GM18519 (cell line): ENCODE measurements at regions not wholly inside any gene's neighbourhood (a gene's known extent, or its start where the extent isn't known, plus 50 kb on each side); places are given as distances from the start of the nearest gene placed in this dataset.
"Not testable (repeated sequence)": the region's sequence is repeated elsewhere in the genome, so short reads cannot be mapped to it uniquely, and the experiment has no call there.

Experiments
- ATAC-seq: cut with Tn5 transposase; IDR thresholded peaks from one replicate; pipeline ENCODE4 v1.9.1; 2021; ENCODE audit warnings: mild to moderate bottlenecking, moderate library complexity; ENCODE audit not compliant: unreplicated experiment, low FRiP score

DNA sequence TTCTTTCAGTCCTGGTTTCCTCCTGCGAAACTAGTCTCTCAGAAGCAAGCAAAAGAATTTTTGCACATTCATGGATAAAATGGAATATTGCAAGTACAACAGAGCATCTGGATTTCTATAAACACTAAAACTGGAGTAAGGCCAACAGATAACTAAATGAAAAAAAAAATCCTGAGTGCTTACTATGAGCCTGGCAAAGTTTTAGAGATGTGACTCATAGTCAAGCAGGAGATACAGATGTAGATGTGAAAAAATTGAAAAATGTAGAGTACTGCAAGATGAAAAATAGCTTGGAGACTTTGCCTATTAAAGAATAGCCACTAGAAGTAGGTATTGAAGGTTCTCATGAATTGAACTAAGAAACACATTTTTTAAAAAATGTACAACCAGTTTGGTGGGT is 397.4 kb downstream of the OTOL1 start:
- ATAC-seq, result no peak

DNA sequence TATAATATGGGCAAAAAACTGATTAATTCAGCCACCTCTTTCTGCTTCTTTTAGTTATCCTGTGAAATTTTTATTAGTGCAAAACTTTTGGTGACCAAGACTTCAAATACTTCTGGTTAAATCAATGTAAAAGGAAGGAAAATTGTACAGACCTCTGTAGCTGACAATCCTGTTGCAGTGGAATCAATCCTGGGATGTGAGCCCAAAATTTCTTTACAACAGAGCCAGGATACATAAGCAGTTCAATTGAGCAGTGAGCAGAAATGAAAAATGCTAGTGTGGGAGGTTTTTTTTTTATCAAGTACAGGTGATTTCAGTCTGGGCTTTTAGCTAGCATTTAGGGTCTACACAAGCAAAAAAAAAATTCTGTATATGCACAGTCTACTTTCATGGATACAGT is 398.0 kb downstream of the OTOL1 start:
- ATAC-seq, result no peak

DNA sequence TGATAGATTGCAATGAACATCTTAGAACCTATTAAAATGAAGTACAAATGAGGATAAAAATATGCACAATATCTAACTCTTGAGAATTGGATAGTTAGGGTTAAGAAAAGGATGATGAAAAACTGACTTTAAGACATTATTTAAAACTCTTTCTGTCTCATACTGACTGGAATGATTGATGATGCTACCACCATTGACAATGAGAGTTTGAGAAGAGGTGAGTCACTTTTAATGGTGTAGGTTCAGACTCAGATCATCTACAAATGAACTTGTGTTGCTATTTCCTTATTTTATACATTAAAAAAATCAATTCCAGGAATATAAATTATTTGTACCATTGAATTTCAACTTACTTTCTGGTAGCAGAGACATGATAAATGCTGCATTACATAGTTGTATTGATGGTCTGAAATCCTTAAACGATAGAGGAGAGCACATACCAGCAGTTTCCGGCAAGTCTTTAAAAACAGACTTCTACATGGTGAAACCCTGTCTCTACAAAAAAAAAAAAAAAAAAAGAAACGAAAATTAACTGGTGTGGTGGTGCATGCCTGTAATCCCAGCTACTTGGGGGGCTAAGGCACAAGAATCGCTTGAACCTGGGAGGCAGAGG is 409.0 kb downstream of the OTOL1 start:
- ATAC-seq, result no peak

DNA sequence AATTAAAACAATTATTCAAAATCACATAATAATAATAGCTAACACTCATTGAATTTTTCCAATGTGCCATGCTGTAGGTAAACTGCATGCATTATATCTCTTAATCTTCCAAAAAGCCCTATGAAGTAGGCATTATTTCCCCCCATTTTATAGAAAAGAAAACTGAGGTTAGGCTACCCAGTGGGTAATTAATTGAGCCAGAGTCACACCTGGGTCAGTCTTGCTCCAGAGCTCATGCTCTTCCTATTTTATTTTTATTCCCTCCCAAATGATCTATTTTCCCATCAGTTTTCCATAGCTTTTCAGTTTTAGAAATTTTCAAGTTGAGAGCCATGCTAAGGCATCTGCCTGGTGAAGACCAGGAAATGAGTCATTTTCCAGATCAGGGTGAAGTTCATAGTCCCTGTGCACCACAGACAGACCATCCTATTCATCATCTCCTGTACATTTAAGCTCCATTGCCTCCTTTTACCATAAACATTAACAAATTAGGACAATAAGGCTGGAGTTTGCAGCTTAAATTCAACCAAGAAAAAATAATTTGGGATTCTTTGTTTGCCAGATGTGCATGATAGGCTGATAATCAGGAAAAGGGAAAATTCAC is 417.3 kb downstream of the OTOL1 start:
- no peak for ATAC-seq

DNA sequence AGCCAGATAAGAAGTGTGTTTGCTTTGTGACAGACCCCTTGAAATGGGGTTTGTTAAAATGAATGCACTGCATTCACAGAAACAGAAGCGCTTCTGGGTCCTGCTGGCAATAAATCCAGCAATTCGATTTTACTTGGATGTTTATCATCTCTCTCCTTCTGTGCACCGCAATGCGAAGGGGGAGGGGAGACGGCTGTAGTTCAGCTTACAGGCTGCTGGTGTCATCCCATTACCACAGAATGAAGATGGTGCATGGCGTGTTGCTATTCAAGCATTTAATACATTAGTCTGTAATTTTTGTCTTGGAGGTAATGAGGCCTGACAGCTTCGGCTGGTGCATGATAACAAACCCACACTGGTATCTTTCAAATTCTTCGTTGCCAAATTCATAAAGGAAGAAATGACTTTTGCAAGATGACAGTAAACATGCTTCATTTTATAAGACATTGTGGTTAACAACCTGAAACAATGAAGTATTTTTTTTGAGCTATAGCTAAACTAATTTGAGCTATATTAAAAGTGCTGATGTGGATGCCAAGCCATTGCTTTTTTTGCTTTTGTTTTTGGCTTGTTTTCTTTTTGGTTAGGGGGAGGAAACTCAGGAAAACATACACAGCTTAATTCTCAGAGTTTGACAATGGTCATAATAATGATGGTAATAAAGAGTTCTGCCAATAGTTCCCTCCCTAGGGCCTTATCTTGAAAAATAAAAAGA is 418.3 kb downstream of the OTOL1 start:
- no peak for ATAC-seq

DNA sequence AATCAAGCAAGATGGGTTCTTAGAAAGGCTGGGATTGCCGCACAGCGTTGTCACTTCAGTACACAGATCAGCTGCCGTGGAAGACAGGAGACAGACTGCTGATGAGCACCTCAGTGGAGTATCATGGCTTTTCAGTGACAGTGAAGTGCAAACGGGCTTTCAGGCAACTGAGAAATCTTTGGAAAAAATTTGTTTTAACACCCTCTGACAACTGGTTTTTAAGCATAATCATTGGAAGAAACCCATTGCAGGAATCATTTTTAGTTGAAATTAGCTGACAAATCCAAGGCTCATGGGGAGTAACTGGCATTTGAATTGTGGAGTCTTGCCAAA is 418.8 kb downstream of the OTOL1 start:
- ATAC-seq, result no peak

DNA sequence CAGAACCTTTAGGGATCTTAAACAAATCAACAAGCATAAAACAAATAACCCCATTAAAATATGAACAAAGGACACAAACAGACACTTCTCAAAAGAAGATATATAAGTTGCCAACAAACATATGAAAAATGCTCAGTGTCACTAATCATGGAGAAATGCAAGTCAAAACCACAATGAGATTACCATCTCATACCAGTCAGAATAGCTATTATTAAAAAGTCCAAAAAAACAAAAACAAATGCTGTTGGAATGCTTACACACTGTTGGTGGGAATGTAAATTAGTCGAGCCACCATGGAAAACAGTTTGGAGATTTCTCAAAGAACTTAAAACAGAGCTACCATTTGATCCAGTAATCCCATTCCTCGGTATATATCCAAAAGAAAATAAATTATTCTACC is 423.6 kb downstream of the OTOL1 start:
- no peak for ATAC-seq

DNA sequence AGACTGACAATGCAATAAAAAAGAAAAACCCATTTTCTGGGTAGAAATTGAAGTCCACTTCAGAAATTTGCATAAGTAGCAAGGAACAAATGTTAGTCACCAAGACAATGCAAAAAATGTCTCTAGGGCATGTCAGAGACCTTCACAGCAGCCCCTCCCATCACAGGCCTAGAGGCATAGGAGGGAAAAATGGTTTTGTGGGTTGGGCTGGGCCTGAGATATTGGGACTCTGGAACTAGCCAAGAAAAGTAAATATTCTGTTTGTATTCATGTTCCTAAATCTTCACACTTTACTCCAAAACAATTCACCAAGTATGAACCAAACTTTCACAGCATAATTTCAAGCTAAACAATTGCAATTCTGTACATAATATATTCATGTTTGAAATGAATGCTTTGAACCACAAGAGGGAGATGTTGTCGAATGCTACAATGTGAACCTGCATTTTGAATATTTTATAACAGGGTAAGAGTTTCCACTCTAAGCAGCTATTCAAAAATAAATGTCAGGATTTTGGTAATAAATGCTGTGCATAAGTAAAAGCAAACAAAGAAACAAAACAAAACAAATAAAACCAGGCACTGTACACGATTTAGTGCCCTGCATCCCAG is 429.2 kb downstream of the OTOL1 start:
- no peak for ATAC-seq

DNA sequence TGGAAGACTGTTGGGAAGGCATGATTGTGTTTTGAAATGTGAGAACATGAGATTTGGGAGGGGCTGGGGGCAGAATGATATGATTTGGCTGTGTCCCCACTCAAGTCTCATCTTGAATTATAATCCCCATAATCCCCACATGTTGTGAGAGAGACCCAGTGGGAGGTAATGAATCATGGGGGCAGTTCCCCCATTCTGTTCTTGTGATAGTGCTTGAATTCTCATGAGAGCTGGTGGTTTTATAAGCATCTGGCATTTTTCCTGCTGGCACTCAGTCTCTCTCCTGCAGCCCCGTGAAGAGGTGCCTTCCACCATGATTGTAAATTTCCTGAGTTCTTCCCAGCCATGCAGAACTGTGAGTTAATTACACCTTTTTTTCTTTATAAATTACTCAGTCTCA is 430.5 kb downstream of the OTOL1 start:
- ATAC-seq, result no peak

DNA sequence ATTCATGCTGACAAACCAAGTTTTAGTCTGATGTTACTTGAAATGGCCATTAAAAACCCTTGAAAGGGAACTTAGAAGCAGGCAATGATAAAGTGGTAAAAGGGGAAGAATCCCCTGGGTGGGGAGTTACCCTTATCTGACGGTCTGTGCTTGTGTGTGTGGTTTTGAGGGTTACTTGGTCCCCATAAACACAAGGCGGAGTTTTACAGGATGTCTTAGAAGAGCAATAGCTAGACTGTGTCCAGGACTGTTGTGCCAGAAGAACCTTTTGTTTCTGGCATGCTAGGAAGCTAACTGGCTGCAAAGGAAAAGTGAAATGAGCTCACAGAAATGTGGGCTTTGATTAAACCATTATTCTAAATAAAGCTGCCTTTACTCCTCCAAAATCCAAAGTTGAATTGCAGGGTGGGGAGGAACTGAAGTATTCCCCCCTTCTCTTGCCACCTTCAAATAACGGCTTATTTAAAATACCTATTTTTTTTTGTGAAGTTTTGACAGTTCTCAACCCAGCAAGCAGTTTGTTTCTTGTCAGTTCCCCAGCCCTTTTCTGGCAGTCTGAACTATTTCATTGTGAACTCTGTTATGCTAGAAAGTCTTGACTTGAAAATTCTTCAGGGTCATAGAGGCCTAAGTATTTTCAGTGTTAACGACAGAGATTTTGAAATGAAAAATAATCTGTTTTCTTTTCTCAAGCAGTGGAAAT is 443.5 kb downstream of the OTOL1 start:
- ATAC-seq, result no peak

DNA sequence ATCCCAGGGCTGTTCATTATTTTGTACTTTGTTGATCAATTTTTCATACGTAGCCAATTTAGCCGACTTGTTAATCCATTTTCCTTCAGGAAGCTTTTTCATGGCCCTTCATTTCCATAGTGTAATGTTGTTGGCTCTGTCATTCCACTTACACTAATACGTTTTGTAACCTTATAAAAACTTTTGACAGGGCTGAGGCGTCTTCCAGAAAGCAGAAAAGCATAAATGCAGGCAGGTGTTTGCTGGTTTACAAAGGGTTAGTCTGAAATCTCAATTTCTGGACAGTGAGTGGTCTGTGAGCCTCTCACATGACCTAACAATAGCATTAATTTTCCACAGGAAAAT is 444.0 kb downstream of the OTOL1 start:
- ATAC-seq, result no peak

DNA sequence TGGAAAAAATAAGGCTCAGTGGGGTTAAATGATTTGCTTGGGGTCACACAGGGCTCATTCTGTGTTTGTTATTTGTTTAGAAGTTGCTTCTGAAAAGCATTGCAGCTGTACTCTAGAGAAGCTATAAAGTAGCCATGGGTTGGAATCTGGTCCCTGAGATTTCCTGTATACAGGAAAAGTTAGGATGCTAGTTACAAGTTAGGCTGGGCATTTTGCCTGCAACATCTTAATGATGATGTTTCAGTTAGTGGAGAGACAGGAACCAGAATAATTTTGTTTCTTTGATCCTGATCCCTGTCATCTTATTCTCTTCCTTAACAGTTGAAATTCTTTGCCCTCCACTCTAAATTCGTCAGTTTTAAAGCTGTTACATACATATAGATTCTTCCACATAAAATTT is 445.3 kb downstream of the OTOL1 start:
- no peak for ATAC-seq

DNA sequence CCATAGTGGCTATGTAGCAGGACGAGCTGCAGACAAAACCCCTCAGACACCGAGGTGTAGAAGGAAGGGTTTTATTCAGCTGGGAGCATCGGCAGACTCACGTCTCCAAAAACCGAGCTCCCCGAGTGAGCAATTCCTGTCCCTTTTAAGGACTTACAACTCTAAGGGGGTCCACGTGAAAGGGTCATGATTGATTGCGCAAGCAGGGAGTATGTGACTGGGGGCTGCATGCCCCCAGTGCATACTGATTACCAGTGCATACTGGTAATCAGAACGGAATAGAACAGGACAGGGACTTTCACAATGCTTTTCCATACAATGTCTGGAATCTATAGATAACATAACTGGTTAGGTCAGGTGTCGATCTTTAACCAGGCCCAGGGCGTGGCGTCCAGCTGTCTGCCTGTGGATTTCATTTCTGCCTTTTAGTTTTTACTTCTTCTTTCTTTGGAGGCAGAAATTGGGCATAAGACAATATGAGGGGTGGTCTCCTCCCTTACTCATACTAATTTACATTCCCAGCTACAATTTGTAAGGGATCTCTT is 447.3 kb downstream of the OTOL1 start:
- ATAC-seq, result not testable (repeated sequence)

DNA sequence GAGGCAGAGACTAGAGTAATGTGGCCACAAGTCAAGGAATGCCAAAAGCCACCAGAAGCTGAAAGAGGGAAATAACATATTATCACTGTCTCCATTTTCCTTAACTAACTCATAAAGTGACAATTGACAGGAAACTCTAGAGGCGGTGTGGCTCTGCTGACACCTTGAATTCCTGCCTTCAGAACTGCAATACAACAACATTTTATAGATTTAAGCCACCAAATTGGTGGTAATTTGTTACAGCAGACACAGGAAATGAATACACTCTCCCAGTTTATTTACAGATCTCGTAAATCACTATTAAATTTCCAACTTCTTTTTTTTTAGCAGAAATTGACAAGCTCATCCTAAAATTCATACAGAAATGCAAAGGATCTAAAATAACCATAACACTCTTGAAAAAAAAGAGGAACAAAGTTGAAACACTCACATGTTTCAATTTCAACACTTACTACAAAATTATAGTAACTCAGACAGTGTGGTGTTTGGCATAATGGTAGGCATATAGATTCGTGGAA is 449.9 kb downstream of the OTOL1 start:
- ATAC-seq, result no peak

DNA sequence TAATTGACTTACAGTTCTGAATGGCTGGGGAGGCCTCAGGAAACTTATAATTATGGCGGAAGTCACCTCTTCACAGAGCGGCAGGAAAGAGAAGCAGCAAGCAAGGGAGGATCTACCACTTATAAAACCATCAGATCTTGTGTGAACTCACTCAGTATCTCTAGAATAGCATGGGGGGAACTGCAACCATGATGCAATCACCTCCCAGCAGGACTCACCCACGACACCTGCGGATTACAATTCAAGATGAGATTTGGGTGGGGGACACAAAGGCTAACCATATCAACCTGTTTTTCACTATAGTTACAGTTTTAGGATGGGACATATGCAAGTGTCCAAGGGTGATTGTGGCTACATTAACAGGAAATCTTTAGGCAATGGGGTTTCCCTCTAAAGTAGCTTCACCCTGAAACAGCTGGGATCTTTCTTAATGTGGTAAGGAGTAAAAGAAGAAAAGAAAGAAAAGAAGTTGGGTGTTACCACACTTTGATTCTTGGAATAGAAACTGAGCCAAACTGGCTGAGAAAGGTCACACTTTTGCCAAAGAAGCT is 453.8 kb downstream of the OTOL1 start:
- ATAC-seq, result no peak

DNA sequence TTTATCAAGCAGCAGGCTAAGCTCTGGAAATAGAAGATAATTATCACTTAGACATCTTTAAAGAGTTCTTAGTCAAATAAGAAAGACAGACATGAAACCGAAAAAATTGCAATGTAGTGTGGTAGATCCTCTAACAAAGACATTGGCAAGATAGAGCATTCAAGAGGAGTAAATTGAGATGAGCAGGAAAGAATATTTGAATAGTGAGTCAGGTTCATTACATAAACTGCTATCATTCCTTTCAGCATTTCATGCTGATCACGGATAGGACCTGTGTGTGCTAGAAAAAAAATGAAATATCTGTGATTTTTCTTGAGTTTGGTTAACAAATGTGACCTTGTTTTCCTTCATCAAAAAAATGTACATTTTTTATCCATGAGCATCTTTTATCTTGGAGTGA is 460.9 kb downstream of the OTOL1 start:
- no peak for ATAC-seq

DNA sequence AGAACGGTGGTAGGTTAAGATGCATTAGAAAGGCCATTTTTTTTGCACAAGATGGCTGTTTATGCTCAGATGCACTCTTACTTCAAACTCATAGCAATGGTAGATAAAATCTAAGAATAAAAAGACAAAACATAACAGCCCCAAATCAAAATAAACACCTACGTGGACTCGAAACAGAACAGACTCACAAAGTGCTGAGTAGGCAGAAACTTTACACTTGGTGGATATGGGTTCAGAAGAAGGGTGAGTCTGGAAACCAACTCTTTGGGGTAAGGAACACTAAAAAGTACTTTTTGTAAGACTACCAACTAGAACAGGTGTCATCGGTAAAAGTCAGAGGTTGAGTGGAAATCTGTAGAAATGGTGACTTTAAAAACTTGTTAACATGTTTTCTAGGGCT is 468.2 kb downstream of the OTOL1 start:
- no peak for ATAC-seq

DNA sequence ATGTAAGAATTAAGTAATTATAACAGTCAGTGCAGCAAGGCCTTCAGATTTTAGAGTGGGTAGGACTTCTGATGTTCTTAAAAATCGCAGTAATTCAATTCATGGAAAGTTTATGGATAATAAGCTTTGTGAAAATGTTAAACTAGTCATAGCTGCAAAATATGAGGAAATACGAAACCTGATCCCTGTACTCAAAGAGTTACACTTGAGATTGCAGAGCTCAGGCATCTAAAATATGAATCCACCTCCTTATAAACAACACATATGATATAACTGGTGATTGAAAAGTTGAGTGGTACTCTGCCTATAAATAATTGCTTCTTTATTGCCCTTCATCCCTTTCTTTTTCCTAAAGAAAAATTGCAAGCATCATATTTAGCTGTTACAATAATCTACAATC is 473.3 kb downstream of the OTOL1 start:
- no peak for ATAC-seq

DNA sequence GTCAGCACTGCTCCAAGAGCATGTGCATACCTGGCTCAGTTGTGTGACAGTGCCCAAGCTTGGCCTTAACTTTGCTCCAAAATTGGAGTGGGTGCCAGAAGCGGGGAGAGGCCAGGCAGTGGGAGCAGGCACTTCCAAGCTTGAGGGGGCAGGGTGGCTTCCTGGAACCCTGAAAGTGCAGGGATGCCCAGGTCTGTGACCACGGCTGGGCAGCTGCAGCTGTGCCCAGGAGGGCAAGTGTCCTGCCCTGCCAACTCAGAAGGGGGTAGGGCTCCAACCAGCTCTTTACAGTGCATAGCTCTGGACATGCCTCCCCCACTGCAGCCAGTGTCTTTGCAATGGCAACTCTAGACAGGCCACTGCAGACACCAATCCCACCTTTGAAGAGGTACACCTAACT is 478.6 kb downstream of the OTOL1 start:
- no peak for ATAC-seq

DNA sequence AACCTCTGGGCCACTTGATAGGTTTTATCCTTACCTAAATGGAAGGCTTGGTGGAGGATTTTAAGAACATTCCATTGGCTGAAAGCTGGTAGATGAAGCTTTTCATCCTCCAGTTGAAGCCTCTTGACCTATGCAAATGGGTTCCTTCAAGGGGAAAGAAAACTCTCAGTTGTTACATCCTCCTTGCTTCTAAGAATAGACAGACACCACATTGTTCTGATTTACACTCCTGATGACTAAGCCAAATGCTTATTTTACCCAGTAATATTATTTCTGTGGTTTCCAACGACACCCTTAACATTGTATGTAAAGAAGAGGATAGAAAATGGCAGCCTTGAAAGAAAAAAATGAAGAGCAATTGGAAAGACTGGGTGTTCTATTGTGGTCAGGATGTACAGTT is 480.5 kb downstream of the OTOL1 start:
- no peak for ATAC-seq

DNA sequence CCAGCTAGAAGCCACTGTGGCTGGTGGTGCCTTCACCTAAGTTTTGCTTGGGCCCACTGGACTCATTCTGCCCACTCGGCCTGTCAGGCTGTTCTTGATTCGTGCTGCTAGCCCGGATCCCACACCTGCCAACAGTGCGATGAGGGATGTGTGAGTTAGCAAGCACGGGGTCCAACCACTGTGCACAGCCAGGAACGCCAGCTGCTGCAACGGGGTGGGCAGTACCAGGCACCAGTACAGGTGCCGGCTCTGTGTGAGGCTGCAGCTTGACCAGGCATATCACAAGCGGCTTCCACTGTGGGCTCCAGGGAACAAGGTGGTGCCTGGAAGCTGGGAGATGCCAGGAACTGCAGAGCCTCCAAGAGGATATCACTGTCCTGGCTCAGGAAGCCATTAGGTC is 481.2 kb downstream of the OTOL1 start:
- no peak for ATAC-seq
